ENCODE measurements at regions not wholly inside any gene's neighbourhood (a gene's known extent, or its start where the extent isn't known, plus 50 kb on each side); places are given as distances from the start of the nearest gene placed in this dataset.

DNA sequence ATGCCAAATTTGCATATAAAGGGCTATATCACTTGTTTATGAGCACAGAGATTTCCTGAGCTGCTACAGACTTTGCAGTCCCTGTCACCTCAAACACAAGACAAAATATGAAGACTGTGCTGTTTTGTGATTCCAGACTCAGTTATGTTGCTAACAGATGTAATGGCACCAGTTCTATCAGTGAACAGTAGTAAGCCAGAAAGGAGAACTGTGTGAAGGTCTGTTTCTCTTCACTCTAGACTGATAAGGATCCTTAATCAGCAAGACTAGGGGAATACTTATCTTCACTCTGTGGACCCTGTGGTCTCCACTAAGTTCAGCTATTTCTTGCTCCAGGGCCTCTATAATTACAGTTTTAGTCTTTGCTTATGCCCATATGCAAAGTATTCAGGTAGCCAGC lies 82.7 kb downstream of the ANXA5 start:
- TF ChIP-seq, protein P1, sequence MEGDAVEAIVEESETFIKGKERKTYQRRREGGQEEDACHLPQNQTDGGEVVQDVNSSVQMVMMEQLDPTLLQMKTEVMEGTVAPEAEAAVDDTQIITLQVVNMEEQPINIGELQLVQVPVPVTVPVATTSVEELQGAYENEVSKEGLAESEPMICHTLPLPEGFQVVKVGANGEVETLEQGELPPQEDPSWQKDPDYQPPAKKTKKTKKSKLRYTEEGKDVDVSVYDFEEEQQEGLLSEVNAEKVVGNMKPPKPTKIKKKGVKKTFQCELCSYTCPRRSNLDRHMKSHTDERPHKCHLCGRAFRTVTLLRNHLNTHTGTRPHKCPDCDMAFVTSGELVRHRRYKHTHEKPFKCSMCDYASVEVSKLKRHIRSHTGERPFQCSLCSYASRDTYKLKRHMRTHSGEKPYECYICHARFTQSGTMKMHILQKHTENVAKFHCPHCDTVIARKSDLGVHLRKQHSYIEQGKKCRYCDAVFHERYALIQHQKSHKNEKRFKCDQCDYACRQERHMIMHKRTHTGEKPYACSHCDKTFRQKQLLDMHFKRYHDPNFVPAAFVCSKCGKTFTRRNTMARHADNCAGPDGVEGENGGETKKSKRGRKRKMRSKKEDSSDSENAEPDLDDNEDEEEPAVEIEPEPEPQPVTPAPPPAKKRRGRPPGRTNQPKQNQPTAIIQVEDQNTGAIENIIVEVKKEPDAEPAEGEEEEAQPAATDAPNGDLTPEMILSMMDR (IDR thresholded peaks at IDR 0.05 in 2 of 3, conservative IDR thresholded peaks at IDR 0.05 in 1 of 3; ENCODE audit: insufficient read depth in 2 of 3, low read depth in 1 of 3, low read length in 3 of 3) = no peak
- no peak for TF ChIP-seq EP300 (IDR thresholded peaks at IDR 0.05; ENCODE audit: low read length)

Data from K562 (cell line).